OCI-LY7 (cell line): ENCODE measurements at regions not wholly inside any gene's neighbourhood (a gene's known extent, or its start where the extent isn't known, plus 50 kb on each side); places are given as distances from the start of the nearest gene placed in this dataset.

Source experiments
- BruUV-seq: library from RNA; stranded (reverse); fragments of 400-500 nt; replicated peaks from 2 replicates; lab custom pipeline; 2021; lab: Mats Ljungman, UMichigan
- CTCF ChIA-PET: fragments of 300-600 bp; sonication (Branson Sonifier 250); formaldehyde crosslinking; loops from one replicate; lab custom pipeline; 2022; ENCODE audit warnings: antibody characterized with exemption; ENCODE audit not compliant: unreplicated experiment; lab: Charles Lee
- POLR2A ChIA-PET: fragments of 300-600 bp; sonication (Branson Sonifier 250); formaldehyde crosslinking; loops from one replicate; lab custom pipeline; 2022; ENCODE audit warnings: antibody characterized with exemption; lab: Charles Lee
- DNase-seq: peaks from one replicate; pipeline ENCODE4 v3.0.0-alpha.2; 2015; ENCODE audit warnings: low spot score
- H2AFZ ChIP-seq: fragments of 200-600 bp; sonication (generic), shearing (Covaris generic); 2 replicates; pipeline ENCODE4 v1.6.1; 2014; ENCODE audit warnings: mild to moderate bottlenecking, antibody characterized with exemption, low read length, moderate library complexity
- H3K27ac ChIP-seq: fragments of 200-600 bp; sonication (generic); 2 replicates; pipeline ENCODE4 v1.5.1; 2014; ENCODE audit warnings: mixed run types, low read depth, mild to moderate bottlenecking, moderate library complexity, low read length, inconsistent platforms; ENCODE audit not compliant: poor library complexity, severe bottlenecking
- H3K36me3 ChIP-seq: fragments of 200-600 bp; sonication (generic); 2 replicates; pipeline ENCODE4 v1.6.1; 2014; ENCODE audit warnings: mild to moderate bottlenecking, antibody characterized with exemption, low read length, moderate library complexity, mixed read lengths; ENCODE audit not compliant: insufficient read depth
- H3K4me1 ChIP-seq: fragments of 200-600 bp; sonication (generic); 2 replicates; pipeline ENCODE4 v1.5.1; 2014; ENCODE audit warnings: mild to moderate bottlenecking, low read length; ENCODE audit not compliant: insufficient read depth, poor library complexity, severe bottlenecking
- H3K4me2 ChIP-seq: fragments of 200-600 bp; sonication (generic); 2 replicates; pipeline ENCODE4 v1.6.1; 2014; ENCODE audit warnings: mild to moderate bottlenecking, low read length
- H3K4me3 ChIP-seq: fragments of 200-600 bp; sonication (generic); 2 replicates; pipeline ENCODE4 v1.5.1; 2014; ENCODE audit warnings: mild to moderate bottlenecking, low read depth, low read length; ENCODE audit not compliant: poor library complexity, severe bottlenecking
- H3K79me2 ChIP-seq: fragments of 200-600 bp; sonication (generic); 2 replicates; pipeline ENCODE4 v1.6.1; 2016; ENCODE audit warnings: low read depth, mild to moderate bottlenecking, low read length, moderate library complexity, mixed read lengths; ENCODE audit not compliant: insufficient read depth
- H3K9me2 ChIP-seq: fragments of 200-600 bp; sonication (generic); 2 replicates; pipeline ENCODE4 v1.6.1; 2016; ENCODE audit warnings: mild to moderate bottlenecking, low read length, mixed read lengths; ENCODE audit not compliant: insufficient read depth
- H3K9me3 ChIP-seq: fragments of 200-600 bp; sonication (generic); 2 replicates; pipeline ENCODE4 v1.6.1; 2014; ENCODE audit warnings: mild to moderate bottlenecking, mixed run types, low read length, mixed read lengths
- H4K20me1 ChIP-seq: fragments of 200-600 bp; sonication (generic); 2 replicates; pipeline ENCODE4 v1.6.1; 2014; ENCODE audit warnings: mild to moderate bottlenecking, antibody characterized with exemption, low read length, moderate library complexity, mixed read lengths; ENCODE audit not compliant: insufficient read depth
- CTCF ChIP-seq: fragments of 200-600 bp; sonication (generic); conservative IDR thresholded peaks from 2 replicates; pipeline ENCODE4 v1.5.1; 2014; ENCODE audit warnings: mild to moderate bottlenecking, antibody characterized with exemption, low read length, moderate library complexity, mixed read lengths
- EZH2phosphoT487 ChIP-seq: fragments of 200-600 bp; sonication (generic); IDR thresholded peaks from 2 replicates; pipeline ENCODE4 v1.6.1; 2018; ENCODE audit warnings: low read depth, borderline replicate concordance, mild to moderate bottlenecking, mixed run types, antibody characterized with exemption, low read length, moderate library complexity, mixed read lengths
- intact Hi-C: fragments of 100-400 bp; cut with micrococcal nuclease; formaldehyde crosslinking; loops from one replicate; pipeline ENCODE4 v1.10.0; 2022; ENCODE audit not compliant: unreplicated experiment

GRCh38 chr15:25985165-25985564 is 122.0 kb upstream of the ATP10A start:
- H3K9me2 ChIP-seq, result no peaks in the 10 kb centered on the region
- CTCF ChIA-PET, result no interaction called here
- no peaks in the 10 kb centered on the region for H3K79me2 ChIP-seq
- intact Hi-C loops, result no loop called here
- no peaks in the 10 kb centered on the region for H3K9me3 ChIP-seq
- no peak overlapping the region for H2AFZ ChIP-seq
- H3K27ac ChIP-seq, result no peak overlapping the region
- H3K4me1 ChIP-seq, result no peaks in the 10 kb centered on the region
- H3K4me3 ChIP-seq, result no peak overlapping the region
- no peaks in the 10 kb centered on the region for H4K20me1 ChIP-seq
- TF ChIP-seq EZH2phosphoT487, result no peak
- TF ChIP-seq CTCF, result no peak
- POLR2A ChIA-PET, result interaction anchor here (0.9 kb wide), 2 partner anchors 12 to 18 kb away, joined by 3 to 4 read pairs; no protein-coding TSS in a partner anchor
- no peak overlapping the region for H3K4me2 ChIP-seq
- no peaks in the 10 kb centered on the region for H3K36me3 ChIP-seq
- DNase-seq, result no peak
- BruUV-seq, result no TSS peak

GRCh38 chr15:25982736-25983135 is 119.6 kb upstream of the ATP10A start:
- Histone ChIP-seq H2AFZ (no peak overlapping the region), H3K36me3 (no peaks in the 10 kb centered on the region), H3K4me2 (no peak overlapping the region), H3K27ac (no peak overlapping the region), H3K9me3 (no peaks in the 10 kb centered on the region), H3K79me2 (no peaks in the 10 kb centered on the region), H3K9me2 (no peaks in the 10 kb centered on the region), H3K4me1 (no peaks in the 10 kb centered on the region), H3K4me3 (no peak overlapping the region), H4K20me1 (no peaks in the 10 kb centered on the region)
- TF ChIP-seq CTCF, result no peak
- TF ChIP-seq EZH2phosphoT487, result no peak
- POLR2A ChIA-PET, result no interaction called here
- CTCF ChIA-PET, result no interaction called here
- DNase-seq, result no peak
- no TSS peak for BruUV-seq
- intact Hi-C loops, result no loop called here

DNA sequence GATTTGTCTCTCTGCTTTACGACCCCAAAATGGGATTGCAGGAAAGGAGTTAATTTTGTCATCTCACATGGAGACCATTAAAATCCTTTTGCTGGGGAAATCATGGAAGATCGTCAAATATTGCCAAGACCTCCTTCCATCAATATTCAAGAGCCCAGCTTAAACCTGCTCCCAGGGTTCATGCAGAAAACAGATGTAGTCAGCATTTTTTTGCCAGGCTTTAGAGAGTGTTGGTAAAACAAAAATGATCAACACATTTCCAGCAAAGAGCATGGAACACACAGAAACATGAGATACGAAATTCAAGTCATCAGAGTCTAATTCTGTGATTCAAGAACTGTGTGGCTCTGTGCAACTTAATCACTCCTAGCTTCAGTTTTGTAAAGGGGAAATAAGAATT is 118.0 kb upstream of the ATP10A start:
- intact Hi-C loops, result no loop called here
- H3K27ac ChIP-seq, result no peak overlapping the region
- BruUV-seq, result no TSS peak
- H3K36me3 ChIP-seq, result no peaks in the 10 kb centered on the region
- no peak for DNase-seq
- ChIA-PET POLR2A (interaction anchor here (0.6 kb wide), 1 partner anchor 234 kb away, joined by 4 read pairs; no protein-coding TSS in a partner anchor), CTCF (no interaction called here)
- H4K20me1 ChIP-seq, result no peaks in the 10 kb centered on the region
- no peak overlapping the region for H2AFZ ChIP-seq
- no peaks in the 10 kb centered on the region for H3K4me1 ChIP-seq
- H3K4me3 ChIP-seq, result no peak overlapping the region
- H3K4me2 ChIP-seq, result no peak overlapping the region
- H3K79me2 ChIP-seq, result no peaks in the 10 kb centered on the region
- TF ChIP-seq EZH2phosphoT487, result no peak
- no peak for TF ChIP-seq CTCF
- H3K9me3 ChIP-seq, result no peaks in the 10 kb centered on the region
- no peaks in the 10 kb centered on the region for H3K9me2 ChIP-seq
